ENCODE measurements at regions not wholly inside any gene's neighbourhood (a gene's known extent, or its start where the extent isn't known, plus 50 kb on each side); places are given as distances from the start of the nearest gene placed in this dataset.

- Histone ChIP-seq H3K9me3 (no peaks in the 10 kb centered on the region), H3K4me3 (no peak overlapping the region), H3K27me3 (no peaks in the 10 kb centered on the region), H3K27ac (no peak overlapping the region), H3K36me3 (no peaks in the 10 kb centered on the region), H3K4me1 (no peaks in the 10 kb centered on the region)
- TF ChIP-seq POLR2A (IDR thresholded peaks at IDR 0.05), result no peak
- no peak for TF ChIP-seq CTCF (IDR thresholded peaks at IDR 0.05)
- intact Hi-C loops (cut with DNase I; ENCODE audit: low total_unique reads), result no loop called here
- DNase-seq, result no peak
Observed at GRCh38 chr1:87219141-87219540, 109.5 kb upstream of the LMO4 start.

GRCh38 chr1:87219626-87220025 lies 109.1 kb upstream of the LMO4 start:
- intact Hi-C loops (cut with DNase I; ENCODE audit: low total_unique reads), result no loop called here
- no peak for TF ChIP-seq POLR2A (IDR thresholded peaks at IDR 0.05)
- TF ChIP-seq CTCF (IDR thresholded peaks at IDR 0.05), result no peak
- no peak overlapping the region for H3K4me3 ChIP-seq
- no peak overlapping the region for H3K27ac ChIP-seq
- DNase-seq, result no peak
- H3K27me3 ChIP-seq, result no peaks in the 10 kb centered on the region
- no peaks in the 10 kb centered on the region for H3K4me1 ChIP-seq
- no peaks in the 10 kb centered on the region for H3K36me3 ChIP-seq
- H3K9me3 ChIP-seq, result no peaks in the 10 kb centered on the region

- no peaks in the 10 kb centered on the region for H3K9me3 ChIP-seq
- no peak overlapping the region for H3K4me3 ChIP-seq
- no peaks in the 10 kb centered on the region for H3K36me3 ChIP-seq
- no peaks in the 10 kb centered on the region for H3K27me3 ChIP-seq
- DNase-seq, result no peak
- intact Hi-C loops (cut with DNase I; ENCODE audit: low total_unique reads), result no loop called here
- H3K4me1 ChIP-seq, result no peaks in the 10 kb centered on the region
- no peak overlapping the region for H3K27ac ChIP-seq
- TF ChIP-seq CTCF (IDR thresholded peaks at IDR 0.05), result no peak
- TF ChIP-seq POLR2A (IDR thresholded peaks at IDR 0.05), result no peak
Observed at GRCh38 chr1:87220993-87221392, 107.7 kb upstream of the LMO4 start.

- intact Hi-C loops (cut with DNase I; ENCODE audit: low total_unique reads), result no loop called here
- Histone ChIP-seq H3K36me3 (no peaks in the 10 kb centered on the region), H3K27ac (no peak overlapping the region), H3K27me3 (no peaks in the 10 kb centered on the region), H3K4me3 (no peak overlapping the region), H3K4me1 (no peaks in the 10 kb centered on the region), H3K9me3 (no peaks in the 10 kb centered on the region)
- no peak for DNase-seq
- no peak for TF ChIP-seq POLR2A (IDR thresholded peaks at IDR 0.05)
- no peak for TF ChIP-seq CTCF (IDR thresholded peaks at IDR 0.05)
Observed at GRCh38 chr1:87224201-87224600, 104.5 kb upstream of the LMO4 start.

- H3K27ac ChIP-seq, result no peak overlapping the region
- no peaks in the 10 kb centered on the region for H3K36me3 ChIP-seq
- TF ChIP-seq POLR2A (IDR thresholded peaks at IDR 0.05), result no peak
- TF ChIP-seq CTCF (IDR thresholded peaks at IDR 0.05), result no peak
- H3K27me3 ChIP-seq, result no peaks in the 10 kb centered on the region
- intact Hi-C loops (cut with DNase I; ENCODE audit: low total_unique reads), result no loop called here
- DNase-seq, result no peak
- no peaks in the 10 kb centered on the region for H3K4me1 ChIP-seq
- no peak overlapping the region for H3K4me3 ChIP-seq
- no peaks in the 10 kb centered on the region for H3K9me3 ChIP-seq
Observed at GRCh38 chr1:87225171-87225570, 103.5 kb upstream of the LMO4 start.

All from uterus (tissue), 3 donors.